ENCODE measurements at regions not wholly inside any gene's neighbourhood (a gene's known extent, or its start where the extent isn't known, plus 50 kb on each side); places are given as distances from the start of the nearest gene placed in this dataset.

DNA sequence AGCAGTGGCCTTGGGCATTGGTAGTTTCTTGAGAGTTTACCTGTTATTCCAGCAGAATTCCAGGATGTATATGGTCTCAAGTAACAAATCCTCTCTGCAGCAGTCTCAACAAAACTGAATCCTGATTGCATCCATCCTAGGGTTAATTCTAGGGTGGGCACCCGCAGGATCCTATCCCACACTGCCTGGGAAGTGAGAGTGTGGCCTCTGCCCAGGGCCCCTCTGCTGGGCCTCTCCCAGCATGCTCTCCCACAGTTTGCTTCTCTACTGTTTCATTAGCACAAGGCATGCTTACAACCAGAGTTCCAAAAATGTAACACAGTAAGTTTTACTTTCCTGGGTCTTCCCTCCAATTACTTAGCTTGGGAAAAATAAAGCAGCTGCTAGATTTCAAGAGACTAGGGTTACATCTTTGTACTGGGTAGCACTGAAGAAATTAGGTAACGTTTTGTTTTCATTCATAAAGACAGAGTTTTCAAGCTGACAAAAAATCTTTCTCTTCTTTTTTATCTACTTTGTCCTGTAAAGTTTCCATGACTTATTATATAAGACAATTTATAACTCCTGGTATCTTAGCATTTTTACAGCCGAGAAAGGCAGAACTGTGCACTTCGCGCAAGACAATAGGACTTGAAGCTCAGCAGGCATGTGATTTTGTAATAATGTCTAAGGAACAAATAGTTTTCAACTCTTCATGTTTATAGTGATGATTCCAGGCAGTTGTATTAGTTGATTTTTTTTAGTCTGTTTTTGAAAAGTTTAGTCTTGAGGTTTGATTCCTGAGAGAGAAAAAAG lies 131.2 kb upstream of the PCDH18 start:
- DNase-seq: no peak

DNA sequence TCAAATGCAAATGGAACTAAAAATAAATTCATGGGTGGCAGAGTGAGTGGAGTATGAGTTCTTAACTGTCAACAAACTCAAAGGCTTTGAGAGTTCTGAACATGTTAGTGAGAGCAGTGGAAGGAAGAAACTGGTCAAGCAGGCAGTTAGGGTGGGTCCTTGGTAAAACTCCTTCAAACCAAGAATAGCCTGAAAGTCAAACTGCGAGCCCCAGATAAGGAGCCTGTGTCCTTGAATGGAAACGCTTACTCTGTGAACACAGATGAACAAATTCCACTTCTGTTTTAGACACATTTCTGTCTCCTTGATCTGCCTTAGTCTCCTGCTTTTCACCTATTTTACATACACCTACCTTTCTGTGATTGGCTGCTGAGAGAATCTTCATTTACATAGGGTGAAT lies 129.4 kb upstream of the PCDH18 start:
- DNase-seq: no peak

DNA sequence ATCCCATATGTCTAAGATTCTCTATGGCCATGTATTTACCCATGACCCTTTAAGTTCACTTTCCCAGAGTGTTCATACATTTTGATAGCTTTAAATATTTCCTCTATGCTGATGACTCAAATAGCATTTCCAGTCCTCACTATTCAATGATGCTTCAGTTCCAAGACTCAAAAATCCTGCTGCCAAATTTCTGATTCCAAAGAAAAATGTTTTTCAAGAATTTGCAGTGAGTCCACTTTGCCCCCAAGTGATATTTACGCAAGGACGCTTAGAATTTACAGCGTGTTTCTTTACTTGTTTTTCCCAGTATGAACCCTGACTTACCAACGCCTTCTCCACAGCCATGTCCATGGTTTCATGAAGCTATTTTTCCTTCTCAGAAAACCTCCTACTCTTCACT lies 127.9 kb upstream of the PCDH18 start:
- DNase-seq: no peak

DNA sequence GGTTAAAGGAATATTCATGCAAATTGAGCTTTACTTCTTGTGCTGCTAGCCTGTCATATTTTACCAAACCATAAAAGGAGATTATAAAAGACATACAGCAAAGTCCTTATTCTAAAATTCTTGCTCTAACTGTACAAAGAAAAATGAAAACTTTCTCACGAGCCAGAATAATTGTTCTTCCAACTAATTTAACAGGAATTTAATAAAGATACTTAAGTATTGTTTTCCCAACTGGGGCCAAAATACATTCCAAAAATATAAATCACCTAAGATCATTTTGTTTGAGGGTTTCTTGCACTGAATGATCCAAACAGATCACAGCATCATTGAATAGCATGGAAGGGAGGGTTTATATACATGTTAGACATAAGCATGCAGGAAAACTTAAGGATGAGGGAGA lies 127.1 kb upstream of the PCDH18 start:
- DNase-seq: no peak

DNA sequence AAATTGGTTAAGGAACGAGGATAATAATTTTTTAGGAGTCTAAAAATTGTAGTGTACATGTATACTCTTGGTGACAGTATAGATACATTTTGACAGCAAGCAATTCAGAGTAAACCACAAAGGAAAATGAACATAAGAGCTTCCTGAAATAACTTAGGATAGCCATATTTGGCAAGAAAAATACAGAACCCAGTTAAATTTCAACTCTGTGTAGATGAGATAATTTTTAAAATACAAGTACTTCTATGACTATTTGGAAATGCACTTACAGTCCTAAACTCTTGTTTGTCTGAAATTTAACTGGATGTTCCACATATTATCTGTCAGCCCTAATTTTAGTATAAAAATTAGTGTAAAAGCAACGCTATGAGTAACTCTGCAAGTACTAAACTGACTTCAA lies 124.4 kb upstream of the PCDH18 start:
- DNase-seq: no peak

DNA sequence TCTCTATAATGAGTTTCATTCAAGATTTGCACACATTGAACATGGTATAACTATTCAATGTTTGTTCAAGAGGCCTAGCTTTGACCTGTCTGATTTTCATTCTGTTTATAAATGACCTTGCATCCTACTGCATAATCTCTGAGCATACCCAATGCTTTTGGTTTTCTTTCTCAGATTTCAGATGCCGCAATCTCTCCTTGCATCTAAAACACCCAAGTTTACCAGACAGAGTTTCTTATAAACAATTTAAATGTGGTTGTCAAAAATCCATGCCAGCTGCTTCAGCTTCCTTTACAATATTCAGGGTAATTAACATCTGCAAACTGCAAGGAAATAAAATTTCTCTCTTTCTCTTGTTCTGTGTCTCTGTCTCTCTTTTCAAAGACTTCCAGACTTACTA lies 123.0 kb upstream of the PCDH18 start:
- DNase-seq: no peak

DNA sequence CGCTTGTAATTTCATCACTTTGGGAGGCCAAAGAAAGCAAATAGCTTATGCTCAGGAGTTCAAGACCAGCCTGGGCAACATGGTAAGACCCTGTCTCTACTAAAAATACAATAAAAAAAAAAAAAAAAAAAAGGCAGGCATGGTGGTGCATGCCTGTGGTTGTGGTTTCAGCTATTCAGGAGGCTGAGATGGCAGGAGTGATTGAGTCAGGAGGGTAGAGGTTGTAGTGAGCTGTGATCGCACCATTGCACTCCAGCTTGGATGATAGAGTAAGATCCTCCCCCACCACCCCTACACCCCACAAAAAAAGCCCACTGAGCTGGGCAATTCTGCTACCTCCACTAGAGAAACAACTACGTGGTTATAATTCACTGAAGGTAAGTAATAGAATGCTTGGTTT lies 118.8 kb upstream of the PCDH18 start:
- no peak for DNase-seq

DNA sequence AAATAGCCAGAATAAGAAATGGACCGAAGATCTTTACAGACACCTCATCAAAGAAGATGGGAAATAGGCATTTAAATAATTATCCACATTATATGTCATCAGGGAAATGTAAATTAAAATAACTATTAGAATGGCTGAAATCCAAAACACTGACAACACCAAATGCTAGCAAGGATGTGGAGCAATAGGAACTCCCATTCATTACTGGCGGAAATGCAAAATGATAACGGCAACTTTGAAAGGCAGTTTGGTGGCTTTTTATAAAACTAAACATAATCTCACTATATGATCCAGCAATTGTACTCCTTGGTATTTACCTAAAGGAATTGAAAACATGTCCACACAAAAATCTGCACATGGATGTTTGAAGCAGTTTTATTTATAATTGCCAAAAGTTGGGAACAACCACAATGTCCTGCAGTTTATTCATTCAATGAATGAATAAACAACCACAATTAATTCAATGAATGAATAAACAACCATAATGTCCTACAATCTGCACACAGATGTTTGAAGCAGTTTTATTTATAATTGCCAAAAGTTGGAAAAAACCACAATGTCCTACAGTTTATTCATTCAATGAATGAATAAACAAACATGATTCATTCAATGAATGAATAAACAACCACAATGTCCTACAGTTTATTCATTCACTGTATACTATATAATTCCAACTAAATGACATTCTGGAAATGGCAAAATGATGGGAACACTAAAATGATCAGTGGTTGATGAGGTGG lies 117.6 kb upstream of the PCDH18 start:
- DNase-seq: no peak

DNA sequence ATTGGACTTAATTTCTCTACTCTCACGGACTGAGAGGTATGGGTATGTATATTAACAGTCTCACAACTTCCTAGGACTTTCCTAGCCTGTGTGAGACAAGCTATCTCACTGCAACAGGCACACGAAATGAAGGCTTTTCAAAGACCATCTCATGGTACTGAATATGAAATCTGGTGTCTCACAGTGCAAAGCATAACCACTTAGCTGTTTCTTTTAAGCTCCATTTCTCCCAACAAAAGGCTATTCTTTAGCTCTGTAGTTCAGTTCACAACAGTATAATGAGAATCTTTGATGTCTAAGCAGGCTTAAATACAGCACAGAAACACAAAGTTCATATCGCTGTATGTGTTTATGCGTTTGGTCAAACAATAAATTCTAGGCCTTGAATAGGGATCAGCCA lies 116.2 kb upstream of the PCDH18 start:
- no peak for DNase-seq

DNA sequence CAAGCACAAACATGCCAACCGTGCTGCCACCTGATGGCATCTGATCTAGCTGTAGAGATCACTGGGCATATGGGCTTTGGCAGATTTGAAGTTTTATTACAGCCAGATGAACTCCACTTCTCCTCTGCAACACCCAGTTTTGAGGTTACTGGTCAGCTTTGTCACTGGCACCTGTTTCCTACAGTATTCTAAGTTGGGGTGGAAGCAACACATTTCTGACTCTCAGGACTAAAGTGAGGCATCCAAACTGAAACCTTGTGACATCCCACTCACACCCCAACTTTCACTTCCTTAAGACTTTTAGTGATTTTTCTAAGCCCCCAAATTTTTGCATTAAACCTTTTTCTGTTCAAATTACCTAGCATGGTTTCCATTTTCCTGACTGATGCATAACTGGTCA lies 115.1 kb upstream of the PCDH18 start:
- no peak for DNase-seq

DNA sequence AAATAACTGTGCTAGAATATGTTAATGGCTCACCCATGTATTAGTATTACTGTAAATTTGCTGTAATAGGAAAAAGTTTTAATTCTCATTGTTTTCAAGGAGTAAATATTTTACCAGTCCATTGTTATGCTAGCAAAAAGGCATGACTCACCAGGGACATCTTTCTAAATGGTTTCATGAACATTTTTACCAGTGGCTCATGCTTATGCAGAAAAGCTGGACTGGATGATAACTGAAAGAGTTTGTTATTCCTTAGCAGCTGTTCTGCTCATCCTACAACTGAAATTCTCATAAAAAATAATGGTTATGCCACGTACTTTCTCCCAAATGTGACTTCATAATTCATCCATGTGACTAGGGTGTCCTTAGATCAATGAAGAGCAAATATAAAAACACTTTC lies 111.9 kb upstream of the PCDH18 start:
- DNase-seq: no peak

DNA sequence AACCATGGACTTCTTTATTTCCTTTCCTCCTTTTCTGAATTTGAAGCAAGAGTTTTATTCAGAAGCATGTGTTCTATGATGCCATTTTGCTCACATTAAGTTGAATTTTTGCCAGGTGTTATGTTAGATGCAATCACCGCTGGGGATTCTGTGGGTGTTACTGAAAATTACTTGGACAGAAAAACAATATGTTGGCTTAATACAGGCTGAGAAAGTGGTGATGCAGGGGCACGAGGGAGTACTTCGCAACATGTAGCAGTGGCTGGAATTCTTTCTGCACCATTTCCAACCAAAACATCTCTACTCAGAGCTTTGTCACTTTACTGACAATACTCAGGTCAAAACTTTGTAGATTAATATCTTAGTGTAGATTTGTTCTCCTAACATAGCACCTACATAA lies 109.2 kb upstream of the PCDH18 start:
- DNase-seq: no peak

DNA sequence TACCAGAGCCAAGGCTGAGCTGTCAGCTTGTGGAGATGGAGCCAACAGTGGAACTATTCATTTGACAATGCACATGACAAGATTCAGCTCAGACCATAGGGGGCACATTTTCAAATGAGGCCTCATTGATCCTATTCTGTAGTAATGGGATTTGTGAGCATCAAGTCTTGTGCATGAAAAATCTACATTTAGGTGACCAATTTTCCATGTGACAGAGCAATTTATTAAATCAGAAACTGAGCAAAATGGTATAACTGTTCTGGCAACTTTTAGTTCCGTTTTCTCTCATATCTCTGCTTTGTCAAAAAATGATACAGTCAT lies 108.5 kb upstream of the PCDH18 start:
- DNase-seq: no peak

DNA sequence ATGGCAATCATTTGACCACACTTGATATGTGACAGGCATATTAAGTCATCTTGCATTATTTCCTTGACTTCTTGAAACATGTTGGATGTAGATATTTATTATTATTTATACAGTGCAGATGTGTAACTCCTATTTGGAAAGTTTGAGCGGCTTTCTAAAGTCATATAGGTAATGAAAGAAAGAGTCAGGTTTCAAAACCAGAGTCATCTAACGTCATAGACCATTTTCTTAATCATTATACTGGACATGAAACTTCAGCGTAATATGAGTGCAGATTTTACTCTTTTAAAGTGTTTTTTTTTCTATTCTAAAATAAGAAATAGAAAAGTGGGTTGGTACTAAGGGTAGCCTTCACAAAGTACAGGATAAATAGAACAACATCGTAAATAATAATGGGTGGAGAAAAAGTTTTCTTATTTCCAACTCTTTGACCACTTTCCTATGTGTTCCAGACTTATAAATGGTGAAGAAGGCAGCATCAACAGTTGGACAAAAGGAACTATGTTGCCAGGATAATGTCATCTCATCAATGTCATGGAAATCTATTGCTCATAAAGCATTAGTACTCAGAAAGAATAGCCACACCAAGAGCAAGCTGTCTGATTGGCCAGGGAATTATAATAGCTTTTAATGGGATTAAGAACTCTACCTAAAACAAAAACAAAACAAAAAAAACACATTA lies 108.0 kb upstream of the PCDH18 start:
- DNase-seq: no peak

DNA sequence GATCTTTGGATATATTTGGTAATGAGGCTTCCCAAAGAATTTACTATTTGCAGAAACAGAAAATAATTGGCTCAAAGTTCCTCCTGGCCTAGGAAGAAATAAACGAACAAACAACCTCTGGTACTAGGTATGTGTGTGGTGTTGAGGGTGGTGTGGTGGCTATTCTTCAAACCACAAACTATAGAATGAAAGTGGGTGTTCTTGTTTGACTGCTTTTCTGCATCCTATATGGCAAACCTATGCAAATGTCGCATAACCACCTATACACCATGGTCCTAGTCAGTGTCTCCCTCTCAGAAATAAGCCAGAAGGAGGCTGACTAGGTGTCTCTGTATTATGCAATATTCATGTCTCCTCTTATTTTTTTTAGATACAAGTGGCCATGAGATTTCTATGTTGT lies 106.6 kb upstream of the PCDH18 start:
- DNase-seq: no peak

DNA sequence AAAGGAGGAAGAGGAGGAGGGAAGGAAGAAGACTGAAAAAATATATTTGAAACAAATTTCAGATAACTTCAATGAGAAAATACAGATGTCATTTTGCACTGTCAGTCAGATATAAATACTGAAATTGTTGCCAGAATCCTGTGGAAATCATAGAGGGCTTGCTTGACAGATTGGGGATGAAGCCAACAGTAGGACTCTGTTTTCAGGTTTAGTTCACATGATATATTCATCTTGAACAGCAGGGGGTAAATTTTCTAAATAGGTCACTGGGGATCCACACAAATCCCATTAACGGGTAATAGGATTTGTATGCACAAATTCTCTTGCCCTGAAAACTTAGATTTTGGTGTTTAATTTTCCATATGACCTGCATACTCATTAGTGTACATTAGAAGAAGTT lies 103.3 kb upstream of the PCDH18 start:
- DNase-seq: no peak

DNA sequence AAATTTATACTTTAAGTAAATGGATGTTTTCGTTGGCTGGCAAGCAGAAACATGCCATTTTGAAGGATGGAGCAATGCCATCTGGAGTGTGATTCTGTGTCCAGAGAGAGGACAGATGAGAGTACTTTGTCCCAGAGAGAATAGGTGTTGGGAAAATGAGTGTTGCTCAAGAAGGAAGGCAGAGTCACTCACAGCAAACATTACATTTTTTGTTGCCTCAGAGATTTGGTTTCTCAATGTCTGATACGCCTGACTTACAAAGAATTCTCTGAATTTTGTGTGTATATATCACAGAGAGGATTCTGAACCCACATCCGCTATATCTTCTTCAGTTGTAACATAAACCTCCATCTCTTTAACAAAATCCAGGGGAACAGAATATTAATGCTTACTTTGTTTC lies 102.8 kb upstream of the PCDH18 start:
- no peak for DNase-seq

DNA sequence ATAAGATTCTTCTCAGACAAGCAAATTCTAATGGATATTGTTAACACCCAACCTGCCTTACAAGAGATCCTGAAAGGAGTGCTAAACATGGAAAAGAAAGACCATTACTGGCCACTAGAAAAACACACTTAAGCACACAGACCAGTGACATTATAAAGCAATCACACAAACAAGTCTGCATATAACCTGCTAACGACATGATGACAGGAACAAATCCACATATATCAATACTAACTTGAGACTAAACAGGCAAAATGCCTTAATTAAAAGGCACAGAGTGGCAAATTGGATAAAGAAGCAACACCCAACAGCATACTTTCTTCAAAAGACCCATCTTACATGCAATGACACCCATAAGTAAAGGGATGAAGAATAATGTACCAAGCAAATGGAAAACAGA lies 100.5 kb upstream of the PCDH18 start:
- no peak for DNase-seq

DNA sequence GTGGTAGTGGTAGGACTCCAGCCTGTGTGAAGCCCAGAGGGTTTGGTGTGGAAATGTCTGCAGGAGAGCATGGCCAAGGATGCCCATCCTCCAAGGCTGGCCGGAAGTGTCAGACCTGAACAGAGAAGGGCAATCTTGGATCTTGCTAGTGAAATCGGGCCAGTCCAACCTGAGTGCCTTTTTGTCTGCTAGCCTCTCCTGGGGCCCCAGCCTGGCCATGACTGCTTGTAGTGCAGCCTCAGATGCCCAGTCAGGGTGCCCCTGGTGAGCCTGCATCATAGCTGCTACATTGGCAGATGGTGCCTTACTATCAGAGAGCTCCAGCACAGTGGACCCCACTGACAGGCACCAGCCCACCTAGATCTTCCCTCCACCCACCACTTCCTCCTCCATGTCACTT lies 99.3 kb upstream of the PCDH18 start:
- DNase-seq: no peak

DNA sequence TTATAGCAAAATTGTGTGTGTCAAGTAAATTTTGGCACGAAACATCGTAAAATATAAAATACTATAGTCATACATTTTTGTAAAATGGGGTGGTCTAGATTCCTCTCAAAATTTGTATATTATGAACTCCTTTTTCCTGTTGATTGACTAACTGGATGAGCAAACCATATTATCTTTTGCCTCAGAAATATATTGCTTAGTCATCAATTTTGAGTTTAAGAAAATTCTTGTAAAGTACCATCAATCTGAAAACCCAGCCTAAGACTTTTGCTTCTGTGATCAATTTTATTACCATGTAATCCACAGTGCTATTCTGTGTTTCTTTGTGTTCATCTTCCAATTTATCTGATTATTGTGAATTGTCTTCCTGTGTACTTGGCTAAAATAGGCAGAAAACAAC lies 98.0 kb upstream of the PCDH18 start:
- no peak for DNase-seq

DNA sequence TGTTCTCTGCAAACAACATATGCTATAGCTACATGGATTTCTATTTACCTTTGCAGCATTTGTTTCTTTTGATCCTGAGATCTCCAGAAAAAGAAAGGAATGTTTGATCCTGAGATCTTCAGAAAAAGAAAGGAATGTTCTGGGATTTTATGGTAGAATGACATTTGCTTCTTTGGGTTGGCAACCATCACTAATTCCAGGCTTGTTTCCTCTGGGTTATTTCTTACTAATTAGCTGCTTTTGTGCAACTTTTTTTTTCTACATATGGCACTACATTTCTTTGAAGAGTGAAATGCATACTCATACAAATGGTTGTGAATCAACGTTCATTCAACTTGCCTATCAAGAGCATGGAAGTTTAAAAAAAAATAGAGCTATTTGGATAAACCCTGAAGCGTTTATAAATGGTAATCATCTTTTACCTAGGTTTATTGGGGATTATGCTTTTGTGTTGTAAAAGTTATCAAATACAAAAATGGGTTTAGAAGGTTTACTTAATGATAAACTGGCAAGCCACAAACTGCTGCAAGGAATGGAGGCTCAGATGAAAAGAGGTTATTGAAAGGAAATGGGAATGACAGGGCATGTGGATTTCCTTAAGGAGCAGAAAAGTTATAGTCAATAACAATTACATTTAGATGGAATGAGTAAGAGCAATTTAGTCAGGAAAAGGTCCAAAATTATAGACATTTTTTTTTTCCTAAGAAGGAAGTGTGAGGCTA lies 95.6 kb upstream of the PCDH18 start:
- DNase-seq: no peak

DNA sequence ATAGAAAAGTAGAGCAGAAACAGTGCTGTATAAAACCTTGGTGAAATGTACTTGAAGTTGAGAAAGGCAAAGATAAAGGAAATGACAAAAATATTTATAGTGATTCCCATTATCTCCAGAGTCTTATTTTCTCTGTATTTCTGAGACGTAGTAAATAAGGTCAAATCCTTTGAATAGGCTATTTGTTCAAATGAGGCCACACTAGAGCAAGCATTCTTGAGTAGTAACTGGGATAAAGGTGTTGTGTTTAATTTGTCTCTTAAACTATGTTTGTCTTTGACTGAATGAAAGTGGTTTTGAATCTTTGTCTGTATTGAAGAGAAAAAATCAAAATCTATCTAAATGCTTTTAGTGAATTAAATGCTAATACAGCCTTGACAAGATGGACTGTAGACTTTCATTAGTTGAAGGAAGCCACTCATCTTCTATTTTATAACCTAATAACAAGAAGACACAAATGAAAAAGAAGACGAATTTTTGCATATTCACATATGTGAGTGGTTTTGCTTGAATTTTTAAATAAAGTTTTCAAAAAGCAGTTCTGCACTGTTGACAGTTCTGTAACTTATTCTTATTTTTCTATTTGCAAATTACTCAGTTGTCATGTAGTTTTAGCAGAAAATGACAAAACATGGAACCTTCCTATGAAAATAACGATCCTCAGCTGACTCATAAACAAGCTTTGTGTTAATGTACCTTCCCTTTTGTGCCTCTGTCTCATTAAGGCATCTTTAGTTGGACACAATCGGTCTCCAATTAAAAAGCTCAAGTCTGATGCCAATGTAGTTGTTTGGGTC lies 94.8 kb upstream of the PCDH18 start:
- DNase-seq: no peak

DNA sequence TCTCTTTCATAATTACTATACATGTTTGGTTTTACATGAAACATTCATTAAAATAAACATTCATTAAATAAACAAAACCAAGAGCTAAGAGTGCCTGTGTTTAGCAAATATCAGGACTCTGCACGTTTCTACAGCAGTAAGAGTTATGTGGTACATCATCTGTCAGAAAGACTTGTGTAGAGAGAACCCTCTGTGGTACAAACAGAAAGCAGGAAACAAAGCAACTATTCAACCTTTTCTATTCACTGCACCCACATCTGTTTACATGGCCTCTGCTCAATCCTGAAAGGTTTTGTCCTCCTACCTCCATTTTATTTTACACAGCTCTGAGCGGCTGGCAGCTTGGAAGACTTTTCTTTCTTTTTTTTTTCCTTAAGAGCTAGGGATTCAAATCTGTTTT lies 90.7 kb upstream of the PCDH18 start:
- DNase-seq: no peak
